Activated naive CD4-positive, alpha-beta T cell treated with Interleukin-2 at 50 U/mL for 16 hours (primary cell): ENCODE measurements at regions not wholly inside any gene's neighbourhood (a gene's known extent, or its start where the extent isn't known, plus 50 kb on each side); places are given as distances from the start of the nearest gene placed in this dataset.
"Not testable (repeated sequence)": the region's sequence is repeated elsewhere in the genome, so short reads cannot be mapped to it uniquely, and the experiment has no call there.

Source experiments
- DNase-seq: peaks from one replicate; pipeline ENCODE4 v3.0.0-alpha.2; 2020

DNA sequence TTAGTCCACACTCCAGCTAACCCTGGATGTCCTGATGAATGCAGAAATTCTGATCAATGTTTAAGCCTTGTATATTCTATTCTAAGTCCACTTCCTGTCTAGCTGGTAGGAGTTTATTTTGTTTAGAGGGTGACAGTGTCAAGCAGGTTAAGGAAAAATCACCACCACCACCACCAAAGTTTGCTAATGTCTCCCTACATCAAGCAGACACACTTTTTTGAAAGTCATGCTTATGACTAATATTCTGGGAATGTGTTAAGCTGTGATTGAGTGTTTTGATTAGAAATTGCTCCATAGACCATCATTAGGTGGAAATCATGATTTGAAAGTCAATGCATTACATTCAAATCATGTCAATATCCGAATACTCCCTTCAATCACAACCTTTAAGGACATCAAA is 1530.1 kb downstream of the MAT2B start:
- DNase-seq: no peak

GRCh38 chr5:165039748-165040147 is 1534.3 kb downstream of the MAT2B start:
- no peak for DNase-seq

DNA sequence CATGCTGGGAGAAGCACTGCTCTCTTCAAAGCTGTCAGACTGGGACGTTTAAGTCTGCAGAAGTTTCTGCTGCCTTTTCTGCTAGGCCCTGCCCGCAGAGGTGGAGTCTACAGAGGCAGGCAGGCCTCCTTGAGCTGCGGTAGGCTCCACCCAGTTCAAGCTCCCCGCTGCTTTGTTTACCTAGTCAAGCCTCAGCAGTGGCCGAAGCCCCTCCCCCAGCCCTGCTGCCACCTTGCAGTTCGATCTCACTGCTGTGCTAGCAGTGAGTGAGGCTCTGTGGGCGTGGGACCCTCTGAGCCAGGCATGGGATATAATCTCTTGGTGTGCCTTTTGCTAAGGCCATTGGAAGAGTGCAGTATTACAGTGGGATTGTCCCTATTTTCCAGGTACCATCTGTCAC is 1540.5 kb downstream of the MAT2B start:
- DNase-seq: not testable (repeated sequence)

- no peak for DNase-seq
Observed at GRCh38 chr5:165055476-165055875, 1550.1 kb downstream of the MAT2B start.

DNA sequence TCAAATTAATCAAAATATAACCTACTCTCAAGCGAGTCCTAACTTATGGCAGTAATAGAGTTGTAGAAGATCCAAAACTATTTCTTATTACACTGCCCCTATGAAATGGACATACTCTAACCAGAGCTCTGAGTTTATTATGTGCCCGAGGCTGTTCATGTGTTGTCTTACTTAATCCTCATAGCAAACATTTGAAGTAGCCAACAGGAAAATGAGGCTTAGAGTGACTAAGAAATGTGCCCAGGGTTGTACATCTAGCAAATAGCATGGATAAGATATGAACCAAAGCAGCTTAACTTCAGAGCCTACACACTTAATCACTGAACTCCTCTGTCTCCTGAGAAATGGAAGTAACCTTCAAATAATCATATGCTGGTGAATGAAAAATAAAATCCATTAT is 1551.7 kb downstream of the MAT2B start:
- DNase-seq: no peak

DNA sequence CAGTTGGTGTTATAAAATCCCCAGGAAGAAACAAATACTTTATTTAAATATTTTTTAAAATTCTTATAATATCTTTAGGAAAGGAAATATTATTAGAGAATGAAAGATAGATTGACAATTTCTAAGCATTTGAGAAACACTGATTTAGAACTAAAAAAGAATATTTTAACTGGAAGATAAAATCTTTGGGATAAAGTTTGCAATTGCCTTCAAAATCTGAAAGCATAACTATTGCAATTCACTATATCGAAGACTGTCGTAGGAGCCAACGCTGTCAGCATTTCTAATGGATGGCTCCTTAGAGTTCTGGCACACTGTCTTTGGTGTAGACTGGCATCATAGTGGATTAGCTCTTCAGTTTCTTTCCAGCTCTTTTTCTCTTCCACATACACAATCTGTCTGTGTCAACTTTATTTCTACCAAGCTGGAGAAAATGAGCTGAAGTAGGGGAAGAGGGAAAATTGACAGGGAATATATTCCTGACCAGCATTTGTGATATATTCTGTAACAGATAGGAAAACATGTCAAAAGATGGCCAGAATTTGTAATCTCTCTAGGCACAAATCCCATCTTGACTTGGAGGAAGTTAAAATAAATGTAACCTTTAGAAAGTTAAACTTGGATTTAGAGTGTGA is 1561.4 kb downstream of the MAT2B start:
- DNase-seq: no peak

GRCh38 chr5:165076686-165077085 is 1571.3 kb downstream of the MAT2B start:
- DNase-seq: no peak

DNA sequence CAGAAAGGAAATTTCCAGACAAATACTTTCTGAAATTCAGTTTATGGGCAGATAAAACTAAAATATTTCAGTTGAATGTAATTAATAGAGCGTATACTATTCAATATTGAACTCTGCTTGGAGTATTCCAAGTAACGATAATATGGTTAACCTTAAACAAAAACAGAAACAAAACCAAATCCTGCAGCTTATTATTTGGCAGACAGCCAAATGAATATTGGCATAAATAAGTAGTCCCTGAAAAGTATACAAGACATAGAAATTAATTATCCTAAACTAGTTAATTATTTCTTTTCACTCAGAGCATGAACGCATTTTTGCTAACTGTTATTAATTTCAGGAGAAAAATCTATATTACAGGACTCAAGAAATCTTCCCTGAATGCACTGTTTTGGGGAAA is 1574.0 kb downstream of the MAT2B start:
- DNase-seq: no peak

DNA sequence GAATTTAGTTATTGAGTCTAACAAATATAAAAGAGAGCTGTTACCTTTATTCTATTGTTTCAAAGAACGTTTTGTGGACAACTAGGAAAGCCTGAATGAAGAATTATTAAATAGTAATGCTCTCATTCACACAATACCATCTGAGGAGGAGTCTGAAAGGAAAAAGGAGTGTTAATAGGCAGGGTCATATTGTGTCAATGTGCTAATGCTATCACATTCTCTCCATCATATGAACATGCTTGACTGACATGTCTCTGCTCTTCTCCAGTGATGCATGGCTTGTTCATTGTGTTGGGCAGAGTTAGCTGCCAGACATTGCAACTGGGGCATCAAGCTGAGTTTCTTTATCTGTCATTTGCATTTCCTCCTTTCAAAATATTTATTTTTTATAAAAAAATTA is 1578.0 kb downstream of the MAT2B start:
- DNase-seq: no peak

- DNase-seq: no peak
Observed at GRCh38 chr5:165086465-165086864, 1581.0 kb downstream of the MAT2B start.

- no peak for DNase-seq
Observed at GRCh38 chr5:165094782-165095181, 1589.4 kb downstream of the MAT2B start.

- DNase-seq: no peak
Observed at GRCh38 chr5:165101709-165102108, 1596.3 kb downstream of the MAT2B start.

GRCh38 chr5:165104611-165105010 is 1599.2 kb downstream of the MAT2B start:
- DNase-seq: no peak

GRCh38 chr5:165108809-165109208 is 1603.4 kb downstream of the MAT2B start:
- no peak for DNase-seq

- no peak for DNase-seq
Observed at GRCh38 chr5:165119175-165119574, 1613.8 kb downstream of the MAT2B start.

GRCh38 chr5:165126598-165126997 is 1621.2 kb downstream of the MAT2B start:
- no peak for DNase-seq

GRCh38 chr5:165127941-165128340 is 1622.5 kb downstream of the MAT2B start:
- DNase-seq: no peak

DNA sequence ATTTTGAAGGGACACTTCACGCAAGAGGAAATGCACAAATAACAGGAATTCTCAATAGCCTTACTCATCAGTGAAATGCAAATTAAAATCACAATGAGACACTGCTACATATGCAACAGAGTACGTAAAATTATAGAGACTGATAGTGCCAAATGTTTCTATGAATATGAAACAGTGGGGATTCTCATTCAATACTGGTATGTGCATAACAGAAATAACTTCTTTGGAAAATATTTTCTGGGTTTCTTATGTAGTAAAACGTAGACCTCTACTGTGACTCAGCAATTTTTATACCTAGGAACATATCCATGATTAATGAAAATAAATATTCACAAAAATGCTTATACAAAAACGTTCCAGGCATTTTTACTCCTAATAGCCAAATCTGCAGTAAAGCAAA is 1625.2 kb downstream of the MAT2B start:
- no peak for DNase-seq

- no peak for DNase-seq
Observed at GRCh38 chr5:165134155-165134554, 1628.7 kb downstream of the MAT2B start.

GRCh38 chr5:165135565-165135964 is 1630.1 kb downstream of the MAT2B start:
- no peak for DNase-seq

GRCh38 chr5:165137701-165138100 is 1632.3 kb downstream of the MAT2B start:
- DNase-seq: no peak

DNA sequence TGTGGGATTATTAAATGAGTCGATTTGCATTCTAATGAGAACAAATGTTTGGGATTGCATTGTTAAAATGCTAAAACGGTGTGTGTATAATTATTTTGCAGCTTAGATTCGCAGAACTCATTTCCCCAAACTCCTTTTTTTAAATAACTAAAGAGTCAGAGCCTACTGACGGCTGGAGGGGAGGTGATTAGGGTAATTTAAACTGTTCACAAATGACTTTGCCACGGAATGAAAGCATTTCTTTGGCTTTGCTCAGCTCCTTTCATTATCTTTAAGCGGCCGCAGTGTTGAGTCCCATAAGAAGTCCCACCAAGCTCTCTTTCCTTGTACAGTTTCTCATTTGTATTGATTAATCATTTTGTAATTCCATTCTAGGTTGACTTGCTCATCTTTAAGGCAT is 1632.8 kb downstream of the MAT2B start:
- DNase-seq: no peak

- no peak for DNase-seq
Observed at GRCh38 chr5:165139262-165139661, 1633.8 kb downstream of the MAT2B start.

GRCh38 chr5:165139721-165140120 is 1634.3 kb downstream of the MAT2B start:
- DNase-seq: no peak

DNA sequence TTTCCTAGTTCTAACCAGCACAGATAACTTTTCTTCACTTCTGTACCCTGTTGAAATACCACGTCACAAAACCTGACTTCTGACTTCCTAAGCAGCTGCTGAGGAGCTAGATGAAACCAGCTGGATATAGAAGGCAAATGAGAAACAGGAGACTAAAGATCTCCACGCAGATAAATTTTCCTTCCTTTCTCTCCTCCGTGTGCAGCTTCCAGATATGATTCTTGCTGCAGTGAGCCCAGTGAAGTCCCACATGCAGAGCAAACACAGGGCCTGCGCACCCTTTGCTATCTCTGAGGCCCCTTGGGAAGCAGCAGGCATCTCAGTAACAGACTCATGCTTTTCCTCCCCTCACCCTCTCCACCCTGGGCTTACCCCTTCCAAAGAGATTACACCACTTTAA is 1638.3 kb downstream of the MAT2B start:
- DNase-seq: no peak

DNA sequence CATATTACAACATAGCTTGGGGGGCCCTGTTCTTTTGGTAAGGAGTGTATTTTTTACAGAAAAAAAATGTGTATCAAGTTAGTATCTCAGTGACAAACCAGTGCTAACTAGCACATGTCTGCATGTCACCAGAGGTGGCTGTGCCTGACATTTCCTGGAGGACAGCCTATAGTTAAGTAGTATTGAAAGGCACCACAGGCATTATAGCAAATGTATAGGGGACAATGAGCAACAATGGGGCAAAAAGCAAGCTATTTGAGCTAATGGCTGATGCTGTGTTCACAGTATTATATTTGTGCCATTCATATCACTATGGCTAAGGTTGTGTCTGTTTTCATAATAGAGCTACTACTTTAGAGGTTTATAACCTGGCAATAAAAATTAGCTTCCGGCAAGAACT is 1644.0 kb downstream of the MAT2B start:
- no peak for DNase-seq
